Right atrium auricular region (tissue), 2 donors: ENCODE measurements at regions not wholly inside any gene's neighbourhood (a gene's known extent, or its start where the extent isn't known, plus 50 kb on each side); places are given as distances from the start of the nearest gene placed in this dataset.

ENCODE experiments used
- DNase-seq: peaks from one replicate; pipeline ENCODE4 v3.0.0-alpha.2; 2019; ENCODE audit warnings: low spot score
- H3K27ac ChIP-seq, 2 donors: fragments of 200-600 bp; sonication (generic); 1 replicate in 1 of 2; 2 replicates in 1 of 2; pipeline ENCODE4 v1.5.1; 2016 to 2019
- H3K27me3 ChIP-seq, 2 donors: fragments of 200-600 bp; sonication (generic); one replicate each; pipeline versions ENCODE4 v1.5.1 to v1.6.0; 2017 to 2019
- H3K36me3 ChIP-seq: fragments of 200-600 bp; sonication (generic); one replicate; pipeline ENCODE4 v1.5.1; 2016
- H3K4me1 ChIP-seq, 2 donors: fragments of 200-600 bp; sonication (generic); one replicate each; pipeline versions ENCODE4 v1.5.1 to v1.6.0; 2017 to 2019
- H3K4me3 ChIP-seq, 2 donors: fragments of 200-600 bp; sonication (generic); 1 replicate in 1 of 2; 2 replicates in 1 of 2; pipeline ENCODE4 v1.5.1; 2017 to 2019; ENCODE audit warnings: mild to moderate bottlenecking in 1 of 2, moderate library complexity in 1 of 2
- H3K9me3 ChIP-seq, 2 donors: fragments of 200-600 bp; sonication (generic); one replicate each; pipeline ENCODE4 v1.5.1; 2019
- CTCF ChIP-seq, 2 donors: fragments of 200-600 bp; sonication (generic); IDR thresholded peaks; one replicate each; pipeline ENCODE4 v1.5.1; 2019; ENCODE audit warnings: antibody characterized with exemption in 2 of 2

- no peak for TF ChIP-seq CTCF (IDR thresholded peaks at IDR 0.05)
- H3K27ac ChIP-seq: no peak overlapping the region
- no peak for DNase-seq
- no peaks in the 10 kb centered on the region for H3K4me1 ChIP-seq
- H3K36me3 ChIP-seq: no peaks in the 10 kb centered on the region
- H3K9me3 ChIP-seq: no peaks in the 10 kb centered on the region
- H3K27me3 ChIP-seq: no peaks in the 10 kb centered on the region
- H3K4me3 ChIP-seq: no peak overlapping the region
Measured at GRCh38 chr4:149076401-149076800, 634.2 kb upstream of the NR3C2 start.

- Histone ChIP-seq H3K27me3 (no peaks in the 10 kb centered on the region), H3K4me3 (no peak overlapping the region), H3K36me3 (no peaks in the 10 kb centered on the region), H3K27ac (no peak overlapping the region), H3K4me1 (no peaks in the 10 kb centered on the region), H3K9me3 (peaks cover 0 to 7% of the 10 kb centered on the region in 2 donors)
- TF ChIP-seq CTCF (IDR thresholded peaks at IDR 0.05): no peak
- no peak for DNase-seq
Measured at GRCh38 chr4:149072384-149072783, 630.2 kb upstream of the NR3C2 start.

DNA sequence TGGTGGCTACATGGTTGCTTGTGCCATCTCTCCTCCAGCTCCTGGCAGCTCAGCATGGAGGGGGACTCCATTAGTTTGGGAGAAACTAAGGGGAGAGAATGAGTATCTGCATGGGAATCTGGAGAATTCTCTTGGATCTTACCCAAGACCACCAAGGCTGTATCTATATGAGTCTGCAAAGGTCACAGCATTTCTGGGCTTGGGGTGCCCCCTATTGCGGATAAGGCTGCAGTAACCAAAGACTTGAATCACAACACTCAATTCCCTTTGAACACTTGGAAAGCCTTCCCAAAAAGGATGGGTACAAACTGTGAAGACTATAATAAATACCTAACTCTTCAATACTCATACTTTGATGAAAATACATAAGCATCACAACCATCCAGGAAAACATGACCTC, 623.5 kb upstream of the NR3C2 start:
- Histone ChIP-seq H3K9me3 (peaks cover 0 to 7% of the 10 kb centered on the region in 2 donors), H3K36me3 (no peaks in the 10 kb centered on the region), H3K4me3 (no peak overlapping the region), H3K4me1 (no peaks in the 10 kb centered on the region), H3K27me3 (no peaks in the 10 kb centered on the region), H3K27ac (no peak overlapping the region)
- no peak for DNase-seq
- TF ChIP-seq CTCF (IDR thresholded peaks at IDR 0.05): no peak

- Histone ChIP-seq H3K4me3 (no peak overlapping the region), H3K4me1 (no peaks in the 10 kb centered on the region), H3K36me3 (no peaks in the 10 kb centered on the region), H3K27me3 (no peaks in the 10 kb centered on the region), H3K27ac (no peak overlapping the region), H3K9me3 (no peaks in the 10 kb centered on the region)
- TF ChIP-seq CTCF (IDR thresholded peaks at IDR 0.05): no peak
- DNase-seq: no peak
Measured at GRCh38 chr4:149062997-149063396, 620.8 kb upstream of the NR3C2 start.

- no peaks in the 10 kb centered on the region for H3K9me3 ChIP-seq
- no peaks in the 10 kb centered on the region for H3K4me1 ChIP-seq
- no peak for DNase-seq
- no peak for TF ChIP-seq CTCF (IDR thresholded peaks at IDR 0.05)
- no peaks in the 10 kb centered on the region for H3K27me3 ChIP-seq
- H3K27ac ChIP-seq: no peak overlapping the region
- H3K36me3 ChIP-seq: no peaks in the 10 kb centered on the region
- no peak overlapping the region for H3K4me3 ChIP-seq
Measured at GRCh38 chr4:149057594-149057993, 615.4 kb upstream of the NR3C2 start.

- H3K36me3 ChIP-seq: no peaks in the 10 kb centered on the region
- H3K4me3 ChIP-seq: no peak overlapping the region
- no peaks in the 10 kb centered on the region for H3K4me1 ChIP-seq
- TF ChIP-seq CTCF (IDR thresholded peaks at IDR 0.05): no peak
- H3K9me3 ChIP-seq: no peaks in the 10 kb centered on the region
- DNase-seq: no peak
- H3K27me3 ChIP-seq: no peaks in the 10 kb centered on the region
- no peak overlapping the region for H3K27ac ChIP-seq
Measured at GRCh38 chr4:149056615-149057014, 614.4 kb upstream of the NR3C2 start.
